ENCODE measurements at regions not wholly inside any gene's neighbourhood (a gene's known extent, or its start where the extent isn't known, plus 50 kb on each side); places are given as distances from the start of the nearest gene placed in this dataset.

DNA sequence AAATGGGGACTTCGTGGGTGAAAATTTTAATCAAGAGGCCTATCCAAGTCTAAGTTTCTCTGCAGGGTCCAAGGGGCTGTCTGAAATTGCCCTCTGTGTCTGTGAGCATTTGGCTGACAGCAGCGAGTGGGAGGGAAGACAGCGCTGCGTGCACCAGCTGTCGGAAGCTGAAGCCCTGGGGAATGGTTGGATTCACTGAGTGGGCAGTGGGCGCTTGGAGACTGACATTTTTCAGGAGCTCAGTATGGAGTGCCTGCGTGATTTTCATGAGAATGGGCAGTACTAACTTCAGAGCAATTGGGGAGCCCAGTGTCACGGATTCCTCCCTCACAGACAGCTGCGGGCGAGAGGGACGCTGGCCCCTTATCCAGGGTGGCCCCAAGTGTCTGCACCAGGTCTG lies 388.8 kb upstream of the B3GAT1 start:
- no peak for DNase-seq (ENCODE audit: low read depth)

DNA sequence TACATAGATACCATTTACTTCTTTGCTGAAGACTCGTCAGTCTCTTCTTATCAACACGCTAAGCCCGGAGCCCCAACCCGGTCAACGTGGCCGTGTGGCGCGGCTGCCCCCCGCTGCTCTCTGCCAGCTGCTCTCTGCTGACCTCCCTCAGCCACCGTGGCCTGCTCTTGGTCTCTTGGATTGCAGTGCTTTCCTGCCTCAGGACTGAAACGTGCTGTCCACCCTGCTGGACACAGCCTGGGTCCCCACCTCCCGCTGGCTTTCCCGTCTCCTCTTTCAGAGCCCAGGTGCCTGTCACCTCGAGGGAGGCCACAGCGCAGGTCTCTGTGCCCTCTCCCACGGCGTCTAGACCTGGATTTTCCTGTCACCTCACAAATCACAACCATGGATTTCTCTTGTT lies 388.1 kb upstream of the B3GAT1 start:
- DNase-seq (ENCODE audit: low read depth): no peak

DNA sequence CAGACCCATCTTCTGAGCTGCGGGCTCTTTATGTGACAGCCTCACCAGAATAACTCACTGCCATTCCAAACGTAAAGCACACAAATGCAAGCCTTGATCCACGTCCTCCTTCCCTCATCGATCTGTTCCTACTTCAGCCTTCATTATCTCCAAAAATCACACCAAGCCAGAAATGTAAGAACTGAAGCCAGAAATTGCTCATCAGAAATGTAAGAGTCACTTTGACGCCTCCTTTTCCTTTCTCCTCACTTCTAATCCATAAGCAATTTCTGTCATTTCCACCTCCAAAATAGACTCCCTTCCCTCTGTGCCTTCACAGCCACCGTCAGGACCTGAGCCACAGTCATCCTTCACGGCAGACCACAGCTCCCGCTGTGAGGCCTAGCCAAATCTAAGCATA lies 387.3 kb upstream of the B3GAT1 start:
- no peak for DNase-seq (ENCODE audit: low read depth)

DNA sequence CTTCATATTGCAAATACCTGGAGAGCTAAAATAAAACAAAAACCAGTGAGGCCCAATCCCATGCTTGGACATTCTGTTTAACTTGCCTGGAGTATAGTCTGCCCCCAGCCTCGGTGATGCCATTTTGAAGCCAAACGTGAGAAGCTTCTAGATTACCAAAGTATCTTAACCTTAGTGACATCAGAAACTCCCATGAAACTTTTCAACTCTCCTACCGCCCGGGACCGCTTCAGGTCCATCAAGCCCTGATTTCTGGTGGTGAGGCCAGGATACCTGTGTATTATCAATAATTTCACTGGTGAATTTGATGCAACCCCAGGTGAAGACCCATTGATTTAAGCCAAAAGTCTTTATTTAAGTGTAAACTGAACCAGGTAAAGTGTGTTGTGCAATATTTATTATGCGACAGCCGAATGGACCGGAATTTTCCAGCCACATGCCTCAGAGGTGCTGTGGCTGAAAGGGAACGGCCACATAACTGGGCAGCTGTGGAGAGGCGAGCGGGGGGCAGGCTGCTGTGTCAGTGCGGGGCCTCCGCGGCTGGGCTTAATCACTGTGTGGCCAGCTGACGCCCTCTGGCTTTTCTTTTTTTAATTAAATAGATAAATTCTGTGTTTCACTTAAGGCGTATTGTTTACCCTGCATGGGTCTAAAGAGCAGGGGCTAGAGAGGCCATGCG lies 385.5 kb upstream of the B3GAT1 start:
- no peak for DNase-seq (ENCODE audit: low read depth)

DNA sequence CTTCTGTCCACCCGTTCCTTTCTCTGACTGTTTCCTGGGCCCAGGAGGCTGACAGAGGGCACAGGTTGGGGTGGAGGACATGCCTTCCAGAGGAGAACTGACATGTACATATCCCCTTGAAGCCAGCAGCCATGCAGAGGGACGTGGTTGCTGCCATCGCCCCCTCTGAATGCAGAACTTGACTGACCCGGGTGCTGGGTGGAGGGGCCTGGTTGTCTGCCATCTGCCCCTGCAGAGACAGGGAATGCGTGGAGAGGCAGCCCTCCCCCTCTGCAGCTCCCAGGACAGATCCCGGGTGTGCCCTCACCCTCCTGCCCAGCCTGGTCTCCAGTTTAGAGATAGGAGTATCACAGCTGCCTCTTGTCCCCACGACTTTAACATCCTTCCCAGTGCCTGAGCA lies 383.0 kb upstream of the B3GAT1 start:
- DNase-seq (ENCODE audit: low read depth): no peak

DNA sequence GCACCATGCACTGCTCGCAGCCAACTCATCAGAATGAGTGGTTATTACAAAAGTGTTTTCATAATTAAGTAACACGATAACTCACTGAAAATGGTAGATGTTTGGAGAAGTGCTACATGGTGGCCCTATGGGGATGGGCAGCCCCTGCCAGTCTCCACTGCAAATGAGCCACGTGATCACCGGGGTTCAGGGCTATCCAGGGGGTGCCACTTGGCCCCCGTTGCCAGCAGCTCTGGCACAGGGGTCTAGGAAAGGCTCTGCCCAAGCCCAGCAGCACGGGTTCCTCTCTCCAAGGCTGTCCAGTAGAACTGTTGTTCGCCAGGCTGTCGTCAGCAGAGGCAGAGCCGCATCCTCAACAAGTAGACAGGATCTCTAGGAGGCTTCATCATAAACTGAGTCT lies 382.1 kb upstream of the B3GAT1 start:
- DNase-seq (ENCODE audit: low read depth): no peak

DNA sequence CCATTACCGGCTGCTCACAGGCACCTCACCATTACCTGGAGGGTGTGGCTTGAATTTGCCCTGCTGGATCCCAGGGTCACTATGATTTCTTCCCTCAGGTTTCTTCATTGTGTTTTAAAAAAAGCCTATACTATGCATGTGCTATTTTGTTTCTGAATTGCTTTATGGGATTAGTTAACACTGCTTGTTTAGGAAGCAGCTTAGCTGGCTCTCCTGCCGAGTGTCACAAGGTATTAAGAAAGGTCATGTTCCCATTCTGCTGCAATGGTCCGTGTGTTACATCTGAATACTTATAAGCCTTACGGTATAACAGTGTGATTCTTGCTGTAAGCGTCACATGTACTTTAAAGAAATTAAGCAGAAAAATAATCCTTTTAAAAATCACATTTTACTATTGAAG lies 380.6 kb upstream of the B3GAT1 start:
- no peak for DNase-seq (ENCODE audit: low read depth)

DNA sequence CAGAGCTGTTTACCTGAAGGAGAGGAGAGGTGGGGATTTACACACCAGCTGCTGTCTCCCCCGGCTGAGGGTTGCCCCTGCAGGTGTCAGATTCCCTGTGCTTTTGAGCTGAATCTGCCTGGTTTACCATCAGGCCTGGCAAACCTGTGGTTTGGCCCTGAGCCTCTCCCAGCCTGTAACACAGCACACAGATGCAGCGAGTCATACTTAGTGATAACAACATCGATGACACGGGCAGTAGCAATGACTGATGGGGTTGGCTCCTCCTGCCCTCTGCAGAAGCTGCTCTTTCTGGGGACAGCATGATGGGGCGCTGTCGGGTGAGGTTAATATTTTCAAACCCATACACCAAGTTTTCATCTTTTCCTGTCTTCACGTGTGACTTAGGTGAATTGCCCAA lies 380.0 kb upstream of the B3GAT1 start:
- DNase-seq (ENCODE audit: low read depth): no peak

DNA sequence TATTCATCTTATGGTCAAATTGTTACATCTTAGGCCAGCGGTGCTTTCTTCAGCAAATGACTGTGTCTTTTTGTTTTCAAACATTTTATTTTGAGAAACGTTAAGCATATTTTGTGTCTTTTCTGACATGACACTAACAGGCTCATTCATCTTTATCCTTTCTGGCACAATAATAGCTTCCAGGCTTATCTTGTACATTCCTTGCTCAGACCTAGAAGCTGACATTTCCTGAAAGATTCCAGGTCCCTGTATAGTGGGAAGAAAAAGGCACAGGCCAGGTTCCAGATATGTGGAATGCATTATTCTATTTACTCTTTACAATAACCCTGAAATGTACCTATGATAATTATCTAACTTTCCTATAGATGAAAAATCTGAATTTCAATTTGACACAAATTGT lies 379.1 kb upstream of the B3GAT1 start:
- DNase-seq (ENCODE audit: low read depth): no peak

DNA sequence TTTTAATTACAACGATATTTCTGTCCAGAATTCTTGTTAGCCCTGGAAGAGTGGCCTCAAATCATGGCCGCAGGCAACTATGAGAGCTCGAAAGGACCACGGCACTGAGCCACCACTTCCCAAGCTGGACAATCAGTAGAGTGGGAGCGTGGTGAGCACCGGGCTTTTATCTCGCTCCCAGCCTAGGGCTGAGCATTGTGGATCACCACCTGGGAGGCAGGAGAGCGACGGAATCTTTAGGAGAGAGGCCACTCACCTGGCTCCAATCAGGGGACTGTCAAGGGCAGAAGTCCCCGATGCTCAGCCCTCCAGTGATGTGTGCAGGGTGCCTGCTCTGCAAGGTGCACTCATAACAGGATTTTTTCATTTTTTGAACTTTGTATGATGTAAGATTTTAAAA lies 377.1 kb upstream of the B3GAT1 start:
- no peak for DNase-seq (ENCODE audit: low read depth)

DNA sequence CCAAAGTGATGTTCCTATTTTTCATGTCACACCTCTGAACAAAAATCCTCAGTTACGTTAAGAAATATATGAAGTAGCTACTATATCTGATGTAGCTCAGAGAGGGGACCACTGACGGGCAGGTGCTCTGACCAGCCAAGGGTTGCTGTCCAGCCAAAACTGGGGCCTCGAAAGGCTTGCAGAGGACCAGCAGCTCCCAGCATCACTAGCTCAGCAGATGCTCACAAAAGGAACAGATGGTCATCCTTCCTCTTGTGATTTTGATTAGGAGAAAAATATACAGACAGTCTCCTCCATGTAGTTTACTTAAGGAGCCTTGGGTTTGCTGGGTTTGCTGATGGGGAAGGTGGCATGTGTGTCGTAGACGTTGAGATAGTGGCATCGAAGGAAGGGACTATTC lies 374.6 kb upstream of the B3GAT1 start:
- DNase-seq (ENCODE audit: low read depth): no peak

DNA sequence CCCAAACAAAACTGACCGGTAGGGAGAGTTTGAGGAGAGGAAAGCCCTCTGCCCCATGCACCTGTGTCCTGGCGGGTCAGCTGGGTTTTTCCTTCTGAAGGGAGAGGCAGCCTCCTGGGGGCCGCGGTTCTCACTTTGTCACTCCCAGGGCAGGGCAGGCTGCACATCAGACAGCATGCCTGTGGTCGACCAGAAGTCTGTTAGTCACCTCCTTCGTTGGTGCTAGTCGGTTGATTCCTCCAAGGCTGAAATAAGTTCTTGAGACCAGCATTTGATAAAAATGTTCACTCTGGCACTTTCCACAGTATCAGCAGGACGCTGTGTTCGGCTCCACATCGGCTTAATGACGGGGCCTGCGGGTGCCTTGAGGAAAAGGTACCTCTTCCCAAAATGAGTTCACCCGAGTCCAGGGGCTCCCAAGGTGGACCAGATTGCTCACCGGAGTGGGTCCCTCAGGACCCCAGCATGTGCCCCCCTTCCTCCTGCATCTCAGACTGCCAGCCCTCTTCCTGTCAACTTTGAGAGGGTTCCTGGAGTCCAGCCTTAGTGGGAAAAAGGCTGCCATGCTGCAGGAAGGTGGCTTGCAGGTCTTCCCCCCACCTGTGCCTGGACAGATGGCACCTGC lies 373.7 kb upstream of the B3GAT1 start:
- DNase-seq (ENCODE audit: low read depth): no peak

DNA sequence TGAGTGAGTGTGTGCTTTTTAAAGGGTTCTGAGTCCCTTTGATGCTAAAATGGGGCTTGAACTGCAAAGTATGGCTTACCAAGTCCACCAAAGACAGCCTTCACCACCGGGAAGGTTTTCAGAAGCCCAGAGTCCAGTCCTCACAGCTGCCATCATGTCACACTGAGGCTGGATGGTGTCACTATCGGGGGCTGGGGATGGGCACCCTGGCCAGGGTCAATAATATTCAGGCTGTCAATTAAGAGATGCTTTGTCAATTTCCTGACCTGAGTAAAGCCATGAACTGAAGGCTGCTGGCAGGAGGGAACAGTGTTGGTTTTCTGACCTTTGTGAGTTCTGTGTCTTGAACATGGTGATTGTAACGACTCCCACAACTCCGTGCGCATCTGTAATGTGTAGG lies 373.0 kb upstream of the B3GAT1 start:
- no peak for DNase-seq (ENCODE audit: low read depth)

DNA sequence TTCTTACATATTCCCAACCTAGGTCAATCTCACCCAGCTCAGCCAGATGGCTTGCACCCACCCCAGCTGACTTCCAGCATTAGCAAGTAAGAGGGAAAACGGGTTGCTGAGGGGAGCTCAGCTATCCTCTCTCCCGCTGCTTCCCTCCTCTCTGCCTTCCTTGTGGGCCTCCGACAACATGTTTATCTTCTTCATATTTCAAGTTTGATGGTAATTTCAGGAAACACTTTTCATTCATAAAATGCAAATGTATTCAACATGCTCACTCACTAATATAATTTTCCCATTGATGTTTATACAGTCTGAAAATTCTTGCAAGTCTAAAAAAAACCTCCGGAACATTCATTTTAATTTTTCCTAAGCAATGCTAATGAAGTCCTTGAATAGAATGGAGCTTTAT lies 372.5 kb upstream of the B3GAT1 start:
- no peak for DNase-seq (ENCODE audit: low read depth)

DNA sequence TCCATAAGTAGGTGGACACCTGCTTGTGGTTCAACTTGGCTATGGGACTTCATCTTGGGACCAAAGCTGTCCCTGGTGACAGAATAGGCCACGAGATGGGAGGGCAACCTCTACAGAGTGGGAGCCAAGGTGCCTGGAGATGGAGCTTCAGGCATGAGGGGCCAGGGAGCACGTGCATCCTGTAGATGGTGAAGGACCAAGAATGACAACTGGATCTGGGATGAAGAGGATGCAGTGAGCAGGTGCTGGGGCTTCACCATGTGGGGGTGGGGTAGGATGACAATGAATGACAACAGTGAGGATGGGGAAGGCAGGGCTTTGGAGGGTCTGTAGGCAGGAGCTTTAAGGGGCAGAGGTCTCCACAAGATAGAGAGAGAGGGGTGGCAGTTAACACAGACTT lies 372.0 kb upstream of the B3GAT1 start:
- DNase-seq (ENCODE audit: low read depth): no peak

DNA sequence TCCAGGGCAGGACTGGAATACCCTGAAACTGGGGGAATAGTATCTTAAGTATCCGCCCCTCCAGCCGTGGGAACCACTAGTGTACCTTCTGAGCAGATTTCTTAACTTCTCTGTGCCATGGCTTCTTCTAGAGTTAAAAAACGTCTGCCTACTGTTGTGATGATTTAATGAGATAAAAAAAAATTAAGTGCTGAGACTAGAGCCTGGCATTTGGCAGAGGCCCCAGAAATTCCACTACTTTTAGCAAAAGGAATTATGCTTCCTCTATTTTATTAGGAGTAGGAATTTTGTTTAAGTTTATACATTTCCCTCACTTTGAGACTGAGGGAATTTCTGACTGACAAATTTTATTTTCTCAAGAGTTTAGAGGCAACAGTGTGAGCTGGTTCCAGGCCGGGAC lies 371.2 kb upstream of the B3GAT1 start:
- DNase-seq (ENCODE audit: low read depth): no peak

DNA sequence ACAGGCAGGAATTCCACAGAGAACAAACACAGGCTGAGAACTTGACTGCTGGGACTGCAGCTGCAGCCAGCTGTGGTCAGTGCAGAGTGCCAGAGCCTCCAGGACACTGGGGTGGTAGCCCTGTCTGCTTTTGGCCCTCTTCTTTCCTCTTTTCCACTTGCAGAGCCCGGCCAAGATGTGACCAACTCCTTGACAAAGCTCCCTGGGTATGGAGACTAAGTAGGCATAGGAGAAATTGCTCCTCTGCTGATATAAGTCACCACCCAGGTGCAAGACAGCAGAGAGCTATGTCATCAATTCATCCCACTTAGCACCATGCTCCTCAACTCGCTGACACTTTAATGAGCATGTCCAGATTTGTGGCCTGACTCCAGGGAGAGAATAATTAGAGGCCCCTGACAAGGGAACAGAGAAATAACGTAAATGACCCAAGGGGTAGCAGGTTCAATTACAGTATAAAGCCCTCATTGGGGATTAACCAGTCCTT lies 369.4 kb upstream of the B3GAT1 start:
- no peak for DNase-seq (ENCODE audit: low read depth)

DNA sequence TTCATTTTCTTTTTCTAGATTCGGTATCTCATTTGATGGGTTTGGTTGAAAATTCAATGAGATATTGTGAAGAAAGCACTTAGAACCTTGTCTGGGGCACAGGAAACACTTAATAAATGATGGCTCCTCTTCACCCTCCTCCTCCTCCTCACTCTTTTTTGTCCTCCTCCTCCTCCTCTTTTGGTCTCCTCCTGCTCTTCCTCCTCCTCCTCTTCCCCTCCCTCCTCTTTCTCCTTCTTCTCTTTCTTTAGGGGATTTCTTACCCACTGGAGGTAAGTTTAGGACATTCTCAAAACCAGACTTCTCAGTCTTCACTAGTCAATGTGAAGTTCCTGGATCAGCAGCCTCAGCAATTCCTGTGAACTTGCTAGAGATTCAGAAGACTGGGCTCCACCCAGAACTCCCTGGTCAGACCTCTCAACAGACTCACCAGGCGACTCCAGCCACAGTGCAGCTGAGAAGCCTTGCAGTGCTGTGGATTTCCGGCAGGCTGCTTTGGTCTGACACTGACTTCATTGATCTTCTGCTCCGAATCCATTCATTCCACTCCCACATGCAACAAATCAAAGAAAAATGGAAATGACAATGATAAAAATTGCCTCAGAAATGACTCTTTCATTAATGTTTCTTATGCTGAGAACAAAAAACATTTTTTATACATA lies 368.6 kb upstream of the B3GAT1 start:
- no peak for DNase-seq (ENCODE audit: low read depth)

DNA sequence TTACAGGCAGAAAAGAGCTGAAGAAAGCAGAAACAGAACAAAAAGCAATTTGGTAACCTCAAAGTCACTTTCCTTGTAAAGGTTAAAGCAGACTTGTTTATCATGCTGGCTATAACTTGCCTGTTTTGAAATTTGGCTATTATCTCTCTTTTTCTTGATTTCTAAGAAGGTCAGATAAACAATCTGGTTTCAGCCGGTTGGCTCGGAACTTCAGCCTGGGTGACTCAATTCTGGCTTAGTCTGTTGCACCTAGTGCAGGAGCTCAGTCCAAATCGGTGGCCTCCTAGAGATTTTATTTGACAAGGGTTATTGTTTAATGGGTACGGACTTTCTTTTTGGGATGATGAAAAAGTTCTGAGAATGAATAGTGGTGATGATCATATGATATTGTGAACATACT lies 367.1 kb upstream of the B3GAT1 start:
- no peak for DNase-seq (ENCODE audit: low read depth)

DNA sequence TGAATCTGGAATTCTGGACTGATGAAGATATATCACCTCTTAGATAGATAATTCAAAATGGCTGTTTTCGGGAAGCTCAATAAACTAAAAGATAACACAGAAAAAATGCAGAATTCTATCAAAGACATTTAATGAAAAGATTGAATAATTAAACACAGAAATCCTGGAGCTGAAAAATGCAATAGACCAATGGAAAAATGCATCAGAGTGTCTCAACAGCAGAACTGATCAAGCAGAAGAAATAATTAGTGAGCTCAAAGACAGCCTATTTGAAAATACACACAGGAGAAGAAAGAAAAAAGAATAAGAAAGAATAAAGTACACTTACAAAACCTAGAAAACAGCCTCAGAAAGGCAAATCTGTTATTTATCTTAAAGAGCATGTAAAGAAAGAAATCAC lies 356.4 kb upstream of the B3GAT1 start:
- DNase-seq (ENCODE audit: low read depth): no peak

DNA sequence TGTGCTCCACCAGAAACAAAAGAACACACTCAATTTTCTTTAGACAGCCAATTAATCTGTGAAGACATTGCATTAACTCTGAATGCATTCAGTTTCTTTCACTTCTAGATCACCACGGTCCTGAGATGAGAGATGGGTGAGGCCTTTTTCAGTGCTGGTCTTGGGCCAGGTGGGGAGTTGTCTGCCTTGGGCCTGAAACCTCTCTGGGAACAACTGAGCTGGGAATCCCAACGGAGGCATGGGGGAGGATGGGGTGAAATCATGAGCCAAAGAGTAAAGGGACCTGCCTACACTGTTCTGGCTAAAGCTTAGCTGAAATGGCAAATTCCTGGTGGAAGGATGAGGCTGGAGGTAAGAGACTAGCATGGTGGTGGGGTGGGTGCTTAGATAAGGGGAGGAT lies 353.5 kb upstream of the B3GAT1 start:
- DNase-seq (ENCODE audit: low read depth): no peak

DNA sequence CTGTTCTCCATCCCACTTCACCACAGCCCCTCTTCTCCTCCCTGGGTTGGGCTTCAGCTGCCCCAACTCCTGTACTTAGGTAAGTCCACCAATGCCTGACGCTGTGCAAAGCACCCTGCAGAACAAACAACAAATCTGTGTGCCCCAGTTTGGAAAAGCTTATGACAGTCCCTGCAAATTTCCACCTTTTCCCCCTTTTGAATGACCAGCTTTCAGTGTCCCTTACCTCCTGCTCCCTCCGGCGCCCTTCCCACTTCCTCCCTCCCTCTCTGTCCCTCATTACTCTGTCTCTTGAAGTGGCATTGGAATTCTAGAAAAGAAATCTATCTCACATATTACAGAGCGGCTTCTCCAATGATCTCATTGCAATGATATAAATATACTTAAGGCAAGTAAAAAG lies 352.9 kb upstream of the B3GAT1 start:
- DNase-seq (ENCODE audit: low read depth): no peak

DNA sequence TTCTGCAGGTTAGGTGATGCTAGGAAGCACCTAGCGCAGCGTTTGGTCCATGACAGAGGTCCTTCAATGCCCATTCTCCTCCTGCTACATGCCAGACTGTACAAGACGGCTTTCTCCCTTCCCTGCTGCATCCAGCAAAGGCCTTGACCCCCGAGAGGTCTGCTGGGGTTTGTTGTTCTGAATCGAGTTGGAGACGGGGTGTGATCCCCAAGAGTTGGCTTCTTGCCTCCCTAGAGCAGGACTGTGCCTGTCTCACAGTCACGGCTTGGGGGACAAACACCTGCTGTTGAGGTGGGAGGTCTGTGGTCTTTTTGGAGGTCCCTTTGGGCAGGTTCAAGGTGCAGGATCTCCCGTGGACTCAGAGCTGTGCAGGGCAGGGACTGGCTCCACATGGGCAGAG lies 352.3 kb upstream of the B3GAT1 start:
- no peak for DNase-seq (ENCODE audit: low read depth)

DNA sequence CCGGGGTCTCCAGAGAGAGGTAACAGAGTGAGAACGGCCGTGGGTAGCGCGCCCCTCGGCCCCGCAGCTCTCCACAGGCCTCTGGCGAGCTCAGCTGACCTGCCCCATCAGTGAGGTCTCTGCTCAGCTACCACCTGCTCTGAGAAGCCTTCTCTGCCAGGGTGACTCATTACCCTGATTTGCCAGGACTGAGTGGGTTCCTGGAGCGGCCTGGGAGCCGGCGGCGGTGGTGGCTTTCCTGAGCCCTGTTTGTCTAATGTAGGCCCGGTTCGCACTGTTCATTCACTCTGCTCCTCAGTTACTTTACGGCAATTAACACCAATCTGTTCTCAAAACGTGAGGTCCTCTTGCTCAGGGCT lies 351.0 kb upstream of the B3GAT1 start:
- no peak for DNase-seq (ENCODE audit: low read depth)
